Stomach (tissue), 4 donors: ENCODE measurements at regions not wholly inside any gene's neighbourhood (a gene's known extent, or its start where the extent isn't known, plus 50 kb on each side); places are given as distances from the start of the nearest gene placed in this dataset.

Experiments
- CTCF ChIP-seq, 7 experiments: fragments of 450-650 bp in 4 of 7; fragments of 200-600 bp in 3 of 7; sonication (generic) in 3 of 7; IDR thresholded peaks; one replicate each; pipeline ENCODE4 v1.5.1; 2016 to 2019; ENCODE audit warnings: antibody characterized with exemption in 7 of 7, control low read depth in 2 of 7, mild to moderate bottlenecking in 1 of 7
- POLR2A ChIP-seq, 4 donors: fragments of 450-650 bp; IDR thresholded peaks; one replicate each; pipeline ENCODE4 v1.6.1; 2016; ENCODE audit warnings: antibody characterized with exemption in 4 of 4, control low read depth in 2 of 4, mild to moderate bottlenecking in 1 of 4, moderate library complexity in 1 of 4
- POLR2AphosphoS5 ChIP-seq, 3 donors: sonication (generic); formaldehyde crosslinking; IDR thresholded peaks; one replicate each; pipeline ENCODE4 v1.6.1; 2016; ENCODE audit warnings: antibody characterized with exemption in 3 of 3

- TF ChIP-seq CTCF (IDR thresholded peaks at IDR 0.05): no peak
- no peak for TF ChIP-seq POLR2A (IDR thresholded peaks at IDR 0.05)
- TF ChIP-seq POLR2AphosphoS5 (IDR thresholded peaks at IDR 0.05): no peak
Observed at GRCh38 chr14:35934499-35934898, 108.4 kb downstream of the BRMS1L start.
